ENCODE measurements at regions not wholly inside any gene's neighbourhood (a gene's known extent, or its start where the extent isn't known, plus 50 kb on each side); places are given as distances from the start of the nearest gene placed in this dataset.

GRCh38 chr1:166603296-166603695 is 236.0 kb upstream of the POGK start:
- Histone ChIP-seq H3K79me2 (ENCODE audit: control insufficient read depth in 1 of 2, insufficient read depth in 2 of 2, low read length in 2 of 2) (no peaks in the 10 kb centered on the region), H3K14ac (ENCODE audit: insufficient read length) (no peak overlapping the region), H3K27ac (ENCODE audit: low read depth, low read length) (no peak overlapping the region), H2BK120ac (replicated peaks; ENCODE audit: low read depth, low read length) (no peak overlapping the region), H3K4me1 (replicated peaks in 1 of 4; ENCODE audit: control insufficient read depth in 3 of 4, insufficient read depth in 4 of 4, low read length in 3 of 4) (no peaks in the 10 kb centered on the region), H3K4me2 (ENCODE audit: insufficient read depth in 1 of 2, low read depth in 2 of 2, low read length in 2 of 2) (no peak overlapping the region), H3K9me3 (ENCODE audit: insufficient read depth in 2 of 2, low read depth in 1 of 2, low read length in 1 of 2) (no peaks in the 10 kb centered on the region), H3K4me3 (ENCODE audit: extremely low read depth in 1 of 4, insufficient read depth in 2 of 4, low read depth in 3 of 4, low read length in 4 of 4) (no peak overlapping the region), H4K5ac (ENCODE audit: insufficient read length, low read depth, low read length) (no peak overlapping the region), H2BK12ac (ENCODE audit: low read depth, low read length) (no peak overlapping the region), H4K20me1 (replicated peaks in 1 of 2; ENCODE audit: control insufficient read depth in 1 of 2, insufficient read depth in 2 of 2, low read length in 2 of 2) (no peaks in the 10 kb centered on the region), H3K18ac (ENCODE audit: extremely low read depth, low read length) (no peak overlapping the region), H4K91ac (replicated peaks; ENCODE audit: insufficient read length, low read length) (no peak overlapping the region), H2BK15ac (ENCODE audit: low read length) (no peak overlapping the region), H2AK5ac (ENCODE audit: low read depth, low read length) (no peak overlapping the region), H2BK5ac (ENCODE audit: low read depth, low read length) (no peak overlapping the region), H2BK20ac (ENCODE audit: low read length) (no peak overlapping the region), H3K36me3 (ENCODE audit: control insufficient read depth in 2 of 4, insufficient read depth in 4 of 4, low read length in 3 of 4) (no peaks in the 10 kb centered on the region), H3K27me3 (replicated peaks in 1 of 4; ENCODE audit: control insufficient read depth in 3 of 4, extremely low read depth in 1 of 4, insufficient read depth in 3 of 4, low read length in 3 of 4) (no peaks in the 10 kb centered on the region), H3K9ac (replicated peaks in 1 of 4; ENCODE audit: extremely low read depth in 1 of 4, low read depth in 3 of 4, low read length in 3 of 4) (no peak overlapping the region), H2AFZ (ENCODE audit: low read length) (no peak overlapping the region), H3K23ac (ENCODE audit: insufficient read length) (no peak overlapping the region), H3K56ac (replicated peaks; ENCODE audit: insufficient read length, low read depth, low read length) (no peak overlapping the region), H3K4ac (replicated peaks; ENCODE audit: insufficient read length, low read depth, low read length) (no peak overlapping the region), H3K23me2 (ENCODE audit: low read depth, low read length) (no peaks in the 10 kb centered on the region), H4K8ac (ENCODE audit: extremely low read depth, insufficient read depth, low read length) (no peak overlapping the region), H3K79me1 (ENCODE audit: low read depth, low read length) (no peaks in the 10 kb centered on the region)
- DNase-seq (ENCODE audit: low read depth in 1 of 2, low spot score in 2 of 2) (no peak), FAIRE-seq (no peak)
- ChIA-PET CTCF (ENCODE audit: partially characterized antibody) (interaction anchor here (0.7 kb wide), 1 partner anchor 417 kb away, joined by 3 read pairs; no protein-coding TSS in a partner anchor), POLR2A (ENCODE audit: partially characterized antibody) (no interaction called here)
- 79% methylated on average over 5 of the region's 5 CpGs; no CpG with 5 or more reads in 1 of the 2 experiments for WGBS, 2 experiments (ENCODE audit: extremely low coverage in 1 of 2, insufficient coverage in 1 of 2, insufficient read length in 1 of 2, insufficient replicate concordance in 2 of 2, low coverage in 1 of 2, low lambda C conversion rate in 2 of 2, missing lambda C conversion rate in 1 of 2)
- no peak for TF ChIP-seq EGR1 (IDR thresholded peaks at IDR 0.05; ENCODE audit: borderline replicate concordance, low read depth, low read length)
- TF ChIP-seq RAD21 (IDR thresholded peaks at IDR 0.05 in 1 of 2, conservative IDR thresholded peaks at IDR 0.05 in 1 of 2; ENCODE audit: low read depth in 2 of 2, low read length in 2 of 2), result no peak
- TF ChIP-seq USF2 (IDR thresholded peaks at IDR 0.05; ENCODE audit: low read length), result no peak
- TF ChIP-seq CHD1 (IDR thresholded peaks at IDR 0.05; ENCODE audit: low read depth, low read length), result no peak
- no peak for TF ChIP-seq RXRA (IDR thresholded peaks at IDR 0.05; ENCODE audit: insufficient read depth, low read depth, low read length)
- no peak for TF ChIP-seq MAFK (IDR thresholded peaks at IDR 0.05; ENCODE audit: low read depth, low read length)
- no peak for TF ChIP-seq CTCF (IDR thresholded peaks at IDR 0.05; ENCODE audit: control extremely low read depth in 1 of 3, insufficient read depth in 1 of 3, low read depth in 1 of 3, low read length in 3 of 3)
- no peak for TF ChIP-seq SUZ12 (IDR thresholded peaks at IDR 0.05; ENCODE audit: low read length)
- TF ChIP-seq SRF (IDR thresholded peaks at IDR 0.05; ENCODE audit: low read depth, low read length), result no peak
- no peak for TF ChIP-seq KDM1A (IDR thresholded peaks at IDR 0.05; ENCODE audit: borderline replicate concordance, low read length)
- no peak for TF ChIP-seq SP4 (IDR thresholded peaks at IDR 0.05; ENCODE audit: low read length)
- TF ChIP-seq BACH1 (IDR thresholded peaks at IDR 0.05; ENCODE audit: low read length), result no peak

All from H1 (cell line).